H1 (cell line): ENCODE measurements at regions not wholly inside any gene's neighbourhood (a gene's known extent, or its start where the extent isn't known, plus 50 kb on each side); places are given as distances from the start of the nearest gene placed in this dataset.

Experiments
- CHD7 ChIP-seq: fragments of 300-600 bp; sonication (generic); IDR thresholded peaks from 2 replicates; pipeline ENCODE4 v1.7.1; 2012; ENCODE audit warnings: low read length, moderate library complexity, mild to moderate bottlenecking, inconsistent platforms; ENCODE audit not compliant: insufficient replicate concordance
- TAF7 ChIP-seq: optimal IDR thresholded peaks from 2 replicates; pipeline ENCODE3; 2011; ENCODE audit warnings: low read depth, mild to moderate bottlenecking, inconsistent platforms, low read length, moderate library complexity, borderline replicate concordance
- TBP ChIP-seq: IDR thresholded peaks from 2 replicates; pipeline ENCODE4 v1.6.1; 2011; ENCODE audit warnings: low read depth, low read length, improper control_type of control experiment

DNA sequence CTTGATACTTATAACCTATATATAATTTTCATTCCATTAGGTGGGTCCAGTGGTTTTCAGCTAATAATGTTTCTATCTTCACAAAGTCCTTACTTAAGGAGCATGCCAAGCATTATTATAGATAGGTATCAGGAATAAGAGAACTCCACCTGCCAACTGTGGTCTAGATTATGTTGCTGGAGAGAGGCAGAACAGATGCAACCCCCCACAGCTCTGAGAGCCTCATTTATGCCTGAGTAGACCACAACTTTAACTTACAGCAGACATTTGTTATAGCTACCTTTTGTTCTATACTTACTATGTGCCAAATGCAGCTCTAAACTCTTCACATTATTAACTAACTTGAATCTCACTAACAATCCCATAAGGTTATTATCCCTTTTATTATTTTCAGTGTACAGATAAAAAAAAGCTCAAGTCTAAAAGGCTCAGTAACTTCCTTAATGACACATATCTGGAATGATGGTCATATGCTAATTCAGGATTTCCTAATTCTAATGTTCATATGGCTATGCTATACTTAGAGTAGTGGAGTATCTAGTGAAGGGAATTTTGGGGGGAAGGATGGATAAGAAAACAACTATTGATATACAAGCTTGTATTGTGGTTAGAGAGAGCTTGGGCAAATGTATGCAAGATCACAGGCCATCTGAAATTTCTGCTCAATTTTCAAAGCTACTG lies 119.1 kb upstream of the RND3 start (continued):
- TF ChIP-seq CHD7 (no peak), TBP (no peak), TAF7 (no peak)
- TF ChIP-seq, all 59 proteins: peak for 0
